ENCODE measurements at regions not wholly inside any gene's neighbourhood (a gene's known extent, or its start where the extent isn't known, plus 50 kb on each side); places are given as distances from the start of the nearest gene placed in this dataset.
"Not testable (repeated sequence)": the region's sequence is repeated elsewhere in the genome, so short reads cannot be mapped to it uniquely, and the experiment has no call there.

DNA sequence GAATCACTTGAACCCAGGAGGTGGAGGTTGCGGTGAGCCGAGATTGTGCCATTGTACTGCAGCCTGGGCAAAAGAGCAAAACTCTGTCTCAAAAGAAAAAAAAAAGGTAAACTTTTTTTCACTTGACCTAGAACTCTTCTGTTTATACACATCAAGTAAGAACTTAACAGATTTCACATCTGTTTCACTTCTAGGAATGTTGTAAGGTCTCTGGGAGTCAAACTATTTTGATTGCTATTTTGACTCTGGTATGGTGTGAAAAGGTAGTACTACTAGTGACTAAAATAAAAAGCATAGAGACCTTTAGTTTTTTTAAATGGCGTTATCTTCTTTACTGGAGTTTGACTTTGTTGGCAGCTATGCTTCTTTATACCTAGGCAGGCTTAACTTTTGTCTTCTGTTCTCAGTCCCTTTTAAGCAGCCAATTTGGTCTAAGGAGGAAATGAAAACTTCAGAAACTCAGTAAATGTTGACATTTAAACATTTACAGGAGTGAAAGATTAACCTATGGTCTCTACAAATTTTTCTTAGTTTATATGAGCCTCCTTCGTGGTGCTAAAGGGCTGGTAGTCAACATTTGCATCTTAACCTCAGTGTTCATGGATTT is 84.7 kb downstream of the METTL2B start:
- DNase-seq (ENCODE audit: low read depth in 3 of 3, low spot score in 1 of 3), result not testable (repeated sequence)

DNA sequence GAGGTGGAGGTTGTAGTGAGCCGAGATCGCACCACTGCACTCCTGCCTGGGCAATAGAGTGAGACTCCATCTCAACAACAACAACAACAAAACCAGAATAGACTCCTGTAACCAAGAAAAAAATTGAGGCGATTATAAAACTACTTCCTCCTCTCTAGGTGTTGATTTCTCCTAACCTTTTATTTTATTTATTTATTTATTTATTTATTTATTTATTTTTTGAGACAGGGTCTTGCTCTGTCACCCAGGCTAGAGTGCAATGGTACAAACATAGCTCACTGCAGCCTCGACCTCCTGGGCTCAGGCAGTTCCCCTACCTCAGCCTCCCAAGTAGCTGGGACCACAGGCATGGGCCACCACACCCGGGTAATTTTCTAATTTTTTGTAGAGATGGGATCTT is 86.2 kb downstream of the METTL2B start:
- DNase-seq (ENCODE audit: low read depth in 3 of 3, low spot score in 1 of 3), result not testable (repeated sequence)

DNA sequence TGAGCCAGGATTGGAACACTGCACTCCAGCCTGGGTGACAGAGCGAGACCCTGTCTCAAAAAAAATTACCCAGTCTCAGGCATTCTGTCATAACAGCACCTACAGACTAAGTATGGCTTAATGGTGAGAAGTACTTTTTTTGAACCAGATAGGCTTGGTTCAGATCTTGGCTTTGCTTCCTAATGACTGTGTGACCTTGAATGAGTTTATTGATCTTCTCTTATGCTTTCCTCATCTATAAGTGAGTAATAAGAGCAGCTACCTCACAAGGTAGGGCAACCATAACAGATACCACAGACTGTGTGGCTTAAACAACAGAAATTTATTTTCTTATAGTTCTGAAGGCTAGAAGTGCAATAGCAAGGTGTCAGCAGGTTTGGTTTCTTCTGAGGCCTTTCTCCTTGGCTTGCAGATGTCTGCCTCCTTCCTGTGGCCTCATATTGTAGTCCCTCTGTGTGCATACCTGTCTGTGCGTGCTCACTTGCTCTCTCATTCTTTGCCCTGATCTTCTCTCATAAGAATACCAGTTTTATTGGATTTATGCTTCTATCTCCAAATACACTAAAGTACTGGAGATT is 87.7 kb downstream of the METTL2B start:
- DNase-seq (ENCODE audit: low read depth in 3 of 3, low spot score in 1 of 3), result not testable (repeated sequence)

DNA sequence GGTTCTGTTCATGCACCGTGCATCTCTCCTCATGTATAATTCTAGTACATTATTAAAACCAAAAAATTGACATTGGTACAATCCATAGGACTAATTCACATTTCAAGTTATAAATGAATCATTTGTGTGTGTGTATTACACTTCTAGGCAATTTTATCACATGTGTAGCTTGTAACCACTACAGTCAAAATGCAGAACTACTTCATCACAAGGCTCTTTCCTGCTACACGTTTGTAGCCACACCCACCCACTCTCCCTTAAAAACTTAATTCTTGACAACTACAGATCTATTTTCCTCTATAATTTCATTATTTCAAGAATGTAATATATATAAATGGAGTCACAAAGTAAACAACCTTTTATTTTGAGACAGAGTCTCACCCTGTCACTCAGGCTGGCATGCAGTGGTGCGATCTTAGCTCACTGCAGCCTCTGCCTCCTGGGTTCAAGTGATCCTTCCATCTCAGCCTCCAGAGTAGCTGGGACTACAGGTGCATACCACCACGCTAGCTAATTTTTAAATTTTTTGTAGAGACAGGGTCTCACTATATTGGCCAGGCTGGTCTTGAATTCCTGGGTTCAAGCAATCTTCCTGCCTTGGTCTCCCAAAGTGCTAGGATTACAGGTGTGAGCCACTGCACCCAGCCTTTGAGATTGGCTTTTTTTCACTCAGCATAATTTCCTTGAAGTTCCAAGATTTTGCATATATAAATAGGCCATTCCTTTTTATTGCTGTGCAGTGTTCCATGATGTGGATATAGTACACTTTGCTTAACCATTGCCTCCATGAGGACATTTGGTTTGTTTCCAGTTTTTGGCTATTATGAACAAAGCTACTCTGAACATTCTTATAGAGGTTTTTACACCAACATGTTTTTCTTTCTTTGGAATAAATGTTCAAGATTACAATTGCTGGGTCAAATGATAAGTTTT is 88.7 kb downstream of the METTL2B start:
- DNase-seq (ENCODE audit: low read depth in 3 of 3, low spot score in 1 of 3), result not testable (repeated sequence)

DNA sequence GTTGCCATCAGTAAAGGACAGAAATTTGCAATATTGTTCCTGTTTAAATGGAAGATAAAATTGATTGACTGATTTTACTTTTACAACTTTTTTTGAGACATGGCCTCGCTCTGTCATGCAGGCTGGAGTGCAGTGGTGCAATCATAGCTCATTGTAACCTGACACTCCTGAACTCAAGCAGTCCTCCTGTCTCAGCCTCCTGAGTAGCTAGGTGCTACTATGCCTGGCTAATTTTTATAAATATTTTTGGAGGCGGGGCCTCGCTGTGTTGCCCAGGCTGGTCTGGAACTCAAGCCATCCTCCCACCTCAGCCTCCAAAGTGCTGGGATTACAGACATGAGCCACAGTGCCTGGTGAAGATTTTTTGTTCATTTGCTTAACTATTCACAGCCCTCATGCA is 96.8 kb upstream of the GARIN1A start:
- not testable (repeated sequence) for DNase-seq (ENCODE audit: low read depth in 3 of 3, low spot score in 1 of 3)

DNA sequence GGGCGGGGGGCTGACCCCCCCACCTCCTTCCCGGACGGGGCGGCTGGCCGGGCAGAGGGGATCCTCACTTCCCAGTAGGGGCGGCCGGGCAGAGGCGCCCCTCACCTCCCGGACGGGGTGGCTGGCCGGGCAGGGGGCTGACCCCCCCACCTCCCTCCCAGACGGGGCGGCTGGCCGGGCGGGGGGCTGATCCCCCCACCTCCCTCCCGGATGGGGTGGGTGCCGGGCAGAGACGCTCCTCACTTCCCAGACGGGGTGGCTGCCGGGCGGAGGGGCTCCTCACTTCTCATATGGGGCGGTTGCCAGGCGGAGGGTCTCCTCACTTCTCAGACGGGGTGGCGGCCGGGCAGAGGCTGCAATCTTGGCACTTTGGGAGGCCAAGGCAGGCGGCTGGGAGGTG is 95.1 kb upstream of the GARIN1A start:
- DNase-seq (ENCODE audit: low read depth in 3 of 3, low spot score in 1 of 3), result not testable (repeated sequence)

DNA sequence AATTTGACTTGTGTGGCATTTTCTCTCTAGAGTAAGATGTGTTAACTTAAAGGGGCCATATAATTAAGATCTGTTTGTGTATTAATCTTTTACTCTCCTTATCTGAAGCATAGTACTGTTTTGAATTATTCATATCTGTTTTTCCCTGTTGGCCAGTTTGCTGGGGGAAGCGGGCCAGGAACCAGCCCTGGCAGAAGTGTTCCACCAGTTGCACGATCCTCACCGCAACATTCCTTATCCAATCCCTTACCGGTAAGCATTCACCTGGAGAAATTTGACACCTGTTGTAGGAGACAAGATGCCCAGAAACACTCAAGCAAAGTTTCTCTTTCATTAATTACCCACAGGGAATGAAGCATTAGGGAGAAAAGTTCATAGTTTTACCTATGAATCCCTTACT is 92.2 kb upstream of the GARIN1A start:
- DNase-seq (ENCODE audit: low read depth in 3 of 3, low spot score in 1 of 3), result not testable (repeated sequence)

DNA sequence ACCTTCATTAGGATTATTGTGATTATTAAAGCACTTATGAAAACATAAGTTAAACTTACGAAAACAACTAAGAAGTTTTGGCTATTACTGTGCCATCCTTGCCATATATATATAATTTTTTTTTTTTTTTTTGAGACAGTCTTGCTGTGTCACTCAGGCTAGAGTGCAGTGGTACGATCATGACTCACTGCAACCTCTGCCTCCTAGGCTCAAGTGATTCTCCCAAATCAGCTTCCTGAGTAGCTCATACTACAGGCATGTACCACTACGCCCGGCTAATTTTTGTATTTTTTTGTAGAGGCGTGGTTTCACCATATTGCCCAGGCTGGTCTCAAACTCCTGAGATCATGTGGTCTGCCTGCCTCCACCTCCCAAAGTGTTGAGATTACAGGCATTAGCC is 91.0 kb upstream of the GARIN1A start:
- DNase-seq (ENCODE audit: low read depth in 3 of 3, low spot score in 1 of 3), result not testable (repeated sequence)

DNA sequence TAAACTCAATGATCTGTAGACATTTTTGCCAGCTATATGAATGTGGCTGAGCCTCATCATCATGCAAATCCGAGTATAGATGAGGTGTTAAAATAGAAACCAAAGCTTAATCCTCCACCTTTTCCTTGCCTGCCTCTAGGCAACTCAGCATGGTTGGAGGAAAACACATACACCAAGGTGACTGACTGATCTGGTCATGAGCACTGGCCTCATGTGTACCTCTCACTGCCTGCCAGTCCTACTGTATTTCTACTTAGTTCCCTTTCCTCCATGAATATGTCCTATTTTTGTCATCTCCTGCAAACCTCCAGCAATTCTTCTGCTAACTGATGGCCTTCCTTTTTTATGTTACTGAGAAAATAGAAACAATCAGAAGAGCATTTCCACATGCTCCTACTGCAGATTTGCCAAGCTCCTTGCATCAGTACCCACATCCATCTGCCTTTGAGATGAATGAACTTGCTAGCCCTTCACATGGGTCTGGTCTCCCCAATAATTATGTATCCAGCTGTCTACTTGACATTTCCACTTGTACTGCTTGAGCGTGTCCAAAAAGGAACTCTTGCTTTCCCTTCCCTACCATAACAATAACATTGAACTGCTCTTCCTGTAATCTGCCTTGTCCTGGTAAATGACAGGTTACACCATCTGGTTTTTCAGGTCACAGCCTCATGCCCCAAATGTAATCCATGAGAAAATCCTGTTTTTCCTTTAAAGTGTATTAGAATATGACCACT is 90.1 kb upstream of the GARIN1A start:
- DNase-seq (ENCODE audit: low read depth in 3 of 3, low spot score in 1 of 3), result not testable (repeated sequence)

DNA sequence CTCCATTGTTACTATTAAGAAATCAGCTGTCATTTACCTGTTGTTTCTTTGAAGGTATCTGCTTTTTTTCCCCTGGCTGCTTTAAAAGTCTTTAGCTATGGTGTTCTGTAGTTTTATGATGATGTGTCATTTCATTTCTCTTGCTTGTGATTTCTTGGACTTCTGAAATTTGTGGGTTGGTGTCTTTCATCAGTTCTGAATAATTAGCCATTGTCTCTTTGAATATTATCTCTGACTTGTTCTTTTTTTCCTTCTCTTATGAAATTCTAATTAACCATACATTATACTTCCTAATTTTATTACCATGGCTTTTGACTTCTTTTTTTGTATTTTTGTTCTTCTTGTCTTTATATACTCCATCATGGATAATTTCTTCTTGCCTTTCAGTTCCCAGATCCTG is 85.4 kb upstream of the GARIN1A start:
- DNase-seq (ENCODE audit: low read depth in 3 of 3, low spot score in 1 of 3), result not testable (repeated sequence)

DNA sequence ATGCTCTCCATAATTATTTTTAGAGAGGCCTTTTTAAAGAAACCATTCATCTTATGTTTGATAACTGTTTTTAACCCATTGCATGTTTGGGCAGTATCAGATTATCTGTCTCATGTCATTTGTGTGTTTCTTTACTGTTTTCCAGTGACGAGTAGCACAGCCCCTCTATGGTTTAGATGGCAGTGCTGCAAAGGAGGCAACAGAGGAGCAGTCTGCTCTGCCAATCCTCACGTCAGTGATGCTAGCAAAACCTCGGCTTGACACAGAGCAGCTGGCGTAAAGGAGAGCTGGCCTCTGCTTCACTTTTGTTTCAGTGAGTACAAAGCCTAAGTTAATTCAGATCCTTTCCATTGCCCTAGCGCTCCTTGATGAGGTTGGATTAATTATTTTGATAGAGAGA is 80.4 kb upstream of the GARIN1A start:
- DNase-seq (ENCODE audit: low read depth in 3 of 3, low spot score in 1 of 3), result no peak

DNA sequence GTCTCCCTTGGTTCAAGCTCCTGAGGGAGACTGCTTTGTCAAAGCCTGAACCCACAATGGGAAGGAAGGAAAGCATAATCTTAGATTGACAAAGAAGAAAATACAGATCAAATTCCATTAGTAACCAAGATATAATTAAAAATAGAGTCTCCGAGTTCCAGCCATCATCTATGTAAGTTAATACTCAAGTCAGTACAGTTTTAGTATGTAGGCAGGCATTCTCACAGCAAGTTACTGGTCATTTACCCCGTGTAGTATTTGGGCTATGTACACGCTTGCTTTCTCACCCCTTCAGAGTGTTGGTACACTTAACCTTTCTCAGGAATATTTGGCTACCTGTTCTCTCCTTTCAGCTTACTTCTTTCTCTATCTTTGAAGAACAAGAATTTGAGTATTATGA is 79.9 kb upstream of the GARIN1A start:
- DNase-seq (ENCODE audit: low read depth in 3 of 3, low spot score in 1 of 3), result not testable (repeated sequence)

DNA sequence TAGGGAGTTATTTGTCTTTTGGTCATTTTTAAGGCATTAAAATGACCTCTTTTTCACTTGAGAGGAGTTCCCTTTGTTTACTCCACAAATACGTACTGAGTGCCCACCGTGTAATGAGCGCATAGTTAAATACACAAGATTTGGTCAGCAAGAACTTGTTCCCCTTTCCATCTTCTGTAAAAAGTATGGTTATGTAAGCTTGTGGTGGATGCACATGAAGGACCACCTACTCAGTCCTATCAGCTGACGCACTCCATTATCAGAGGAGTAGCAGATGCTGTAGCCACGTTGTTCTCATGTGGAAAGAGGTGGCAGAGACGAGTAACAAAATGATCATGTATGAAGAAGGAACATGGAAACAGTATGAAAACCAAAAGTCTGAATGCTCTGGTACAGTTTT is 78.0 kb upstream of the GARIN1A start:
- not testable (repeated sequence) for DNase-seq (ENCODE audit: low read depth in 3 of 3, low spot score in 1 of 3)

DNA sequence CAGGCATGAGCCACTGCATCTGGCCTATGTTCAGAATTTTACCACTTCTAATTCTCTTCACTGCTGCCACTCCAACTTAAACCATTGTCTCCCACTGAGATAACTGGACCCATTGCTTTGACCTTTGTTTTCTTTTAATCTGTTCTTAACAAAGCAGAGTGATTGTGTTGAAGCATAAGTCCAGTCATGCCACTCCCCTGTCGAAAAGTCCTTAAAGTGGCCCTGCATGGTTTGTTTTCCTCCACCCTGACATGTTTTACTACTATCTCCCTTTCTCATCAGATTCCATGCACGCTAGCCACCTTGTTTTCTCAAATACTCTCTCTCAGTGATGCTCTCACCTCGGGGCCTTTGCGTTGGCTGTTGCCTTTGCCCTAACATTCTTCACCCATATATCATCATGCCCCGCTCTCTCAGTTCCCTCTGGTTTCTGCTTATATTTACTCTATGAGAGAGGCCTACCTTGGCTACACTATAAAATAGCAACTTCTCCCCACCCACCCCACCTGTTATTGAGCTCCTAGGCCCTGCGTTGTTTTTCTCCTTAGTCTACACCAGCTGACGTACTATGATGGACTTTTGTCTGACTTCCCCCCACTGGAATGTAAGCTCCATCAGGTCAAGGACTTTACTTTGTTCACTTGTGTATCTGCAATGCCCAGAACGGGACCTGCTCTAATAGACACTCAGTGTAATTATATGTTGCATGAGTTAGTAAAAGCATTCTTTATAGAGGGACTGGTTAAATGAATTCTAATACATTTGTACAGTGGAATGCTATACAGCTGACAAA is 75.6 kb upstream of the GARIN1A start:
- not testable (repeated sequence) for DNase-seq (ENCODE audit: low read depth in 3 of 3, low spot score in 1 of 3)

DNA sequence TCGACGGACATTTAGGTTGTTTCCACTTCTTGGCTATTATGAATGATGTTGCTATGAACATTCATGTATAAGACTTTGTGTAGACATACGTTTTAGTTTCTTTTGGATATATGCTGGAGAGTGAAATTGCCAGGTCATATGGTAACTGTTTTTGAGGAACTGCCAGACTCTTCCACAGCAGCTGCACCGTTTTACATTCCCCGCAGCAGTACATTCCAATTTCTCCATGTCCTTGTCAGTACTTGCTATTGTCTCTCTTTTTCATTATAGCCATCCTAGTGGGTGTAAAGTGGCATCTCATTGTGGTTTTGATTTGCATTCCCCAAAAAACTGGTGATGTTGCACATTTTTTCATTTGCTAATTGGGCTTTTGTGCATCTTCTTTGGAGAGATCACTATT is 73.1 kb upstream of the GARIN1A start:
- not testable (repeated sequence) for DNase-seq (ENCODE audit: low read depth in 3 of 3, low spot score in 1 of 3)

DNA sequence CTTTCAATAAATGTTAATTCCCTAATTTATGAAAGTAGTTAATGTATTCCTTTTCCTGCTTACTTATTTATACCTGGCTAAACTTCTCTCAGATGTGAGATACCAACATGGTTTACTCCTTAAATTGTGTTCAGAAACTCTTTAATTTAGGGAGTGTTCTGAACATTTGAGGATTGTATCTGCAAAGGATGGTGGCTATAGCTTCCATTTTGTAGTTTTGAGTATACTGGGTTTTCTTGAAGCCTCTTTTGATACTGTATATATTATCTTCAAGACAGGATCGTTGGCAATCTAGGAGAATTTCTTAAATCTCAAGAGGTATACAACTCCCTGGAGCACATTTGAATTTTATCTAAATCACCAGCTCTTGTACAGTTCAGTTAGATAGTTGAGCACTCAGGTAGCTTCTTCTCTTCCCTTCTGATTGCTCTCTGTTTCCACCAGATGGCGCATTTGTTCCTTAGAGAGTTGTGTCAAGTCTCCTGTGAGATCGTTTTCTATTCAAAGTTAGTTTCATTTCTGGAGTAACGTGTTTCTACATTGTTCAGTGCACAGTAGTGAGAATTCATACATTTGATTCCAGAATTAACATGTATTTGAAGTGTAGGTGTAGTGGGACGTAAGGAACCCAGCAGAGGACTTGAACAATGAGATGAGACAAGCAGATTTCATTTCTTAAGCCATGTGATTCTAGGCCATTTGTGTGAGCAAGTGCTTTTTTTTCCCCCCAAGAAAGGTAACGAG is 63.2 kb upstream of the GARIN1A start:
- DNase-seq (ENCODE audit: low read depth in 3 of 3, low spot score in 1 of 3), result peak in 1 of 3 donors; percentile 3

DNA sequence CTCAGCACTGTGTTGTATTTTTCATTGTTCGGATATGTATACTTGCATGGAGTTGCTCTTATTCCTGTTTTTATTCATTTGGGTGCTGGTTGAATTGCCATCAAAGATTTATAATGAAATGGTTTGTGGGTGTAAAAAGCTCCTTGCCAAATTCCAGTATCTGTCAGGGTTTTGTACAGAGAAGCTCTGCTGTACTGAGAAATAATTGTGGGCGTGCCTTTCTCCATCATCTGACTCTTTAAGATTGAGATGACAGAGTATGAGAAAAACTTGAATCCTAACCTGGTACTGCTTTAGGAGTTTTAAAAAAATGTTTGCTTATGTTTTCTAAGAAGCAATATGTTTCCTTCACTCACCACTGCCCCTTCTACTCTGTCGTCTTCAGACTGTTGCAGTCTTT is 58.7 kb upstream of the GARIN1A start:
- DNase-seq (ENCODE audit: low read depth in 3 of 3, low spot score in 1 of 3), result not testable (repeated sequence)

DNA sequence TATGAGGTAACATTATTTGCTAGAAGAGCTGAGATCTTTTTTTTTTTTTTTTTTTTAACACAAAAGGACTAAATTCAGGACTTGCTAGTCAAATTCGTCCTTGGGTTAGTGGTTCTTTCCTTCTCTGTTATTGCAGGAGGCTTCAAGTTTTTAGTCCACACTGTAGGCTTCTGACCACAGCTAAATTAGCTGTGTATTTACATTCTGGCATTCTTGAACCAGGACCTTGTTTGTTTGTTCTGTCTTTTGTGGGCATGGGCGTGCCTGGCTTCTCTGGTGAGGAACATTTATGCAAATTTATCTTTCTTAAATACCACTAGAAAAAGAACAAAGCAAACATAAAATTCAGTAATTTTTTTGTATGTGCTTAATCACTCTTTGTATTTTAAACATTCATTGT is 57.3 kb upstream of the GARIN1A start:
- DNase-seq (ENCODE audit: low read depth in 3 of 3, low spot score in 1 of 3), result not testable (repeated sequence)

DNA sequence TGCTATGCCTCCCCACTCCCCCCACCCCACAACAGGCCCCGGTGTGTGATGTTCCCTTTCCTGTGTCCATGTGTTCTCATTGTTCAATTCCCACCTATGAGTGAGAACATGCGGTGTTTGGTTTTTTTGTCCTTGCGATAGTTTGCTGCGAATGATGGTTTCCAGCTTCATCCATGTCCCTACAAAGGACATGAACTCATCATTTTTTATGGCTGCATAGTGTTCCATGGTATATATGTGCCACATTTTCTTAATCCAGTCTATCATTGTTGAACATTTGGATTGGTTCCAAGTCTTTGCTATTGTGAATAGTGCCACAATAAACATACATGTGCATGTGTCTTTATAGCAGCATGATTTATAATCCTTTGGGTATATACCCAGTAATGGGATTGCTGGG is 55.3 kb upstream of the GARIN1A start:
- not testable (repeated sequence) for DNase-seq (ENCODE audit: low read depth in 3 of 3, low spot score in 1 of 3)

Measured in stimulated activated CD4-positive, alpha-beta T cell treated with anti-CD3 and anti-CD28 coated beads, TNF-alpha, amount 100 ng/mL, for 1 hour (primary cell).